ENCODE measurements at regions not wholly inside any gene's neighbourhood (a gene's known extent, or its start where the extent isn't known, plus 50 kb on each side); places are given as distances from the start of the nearest gene placed in this dataset.
"Not testable (repeated sequence)": the region's sequence is repeated elsewhere in the genome, so short reads cannot be mapped to it uniquely, and the experiment has no call there.

DNA sequence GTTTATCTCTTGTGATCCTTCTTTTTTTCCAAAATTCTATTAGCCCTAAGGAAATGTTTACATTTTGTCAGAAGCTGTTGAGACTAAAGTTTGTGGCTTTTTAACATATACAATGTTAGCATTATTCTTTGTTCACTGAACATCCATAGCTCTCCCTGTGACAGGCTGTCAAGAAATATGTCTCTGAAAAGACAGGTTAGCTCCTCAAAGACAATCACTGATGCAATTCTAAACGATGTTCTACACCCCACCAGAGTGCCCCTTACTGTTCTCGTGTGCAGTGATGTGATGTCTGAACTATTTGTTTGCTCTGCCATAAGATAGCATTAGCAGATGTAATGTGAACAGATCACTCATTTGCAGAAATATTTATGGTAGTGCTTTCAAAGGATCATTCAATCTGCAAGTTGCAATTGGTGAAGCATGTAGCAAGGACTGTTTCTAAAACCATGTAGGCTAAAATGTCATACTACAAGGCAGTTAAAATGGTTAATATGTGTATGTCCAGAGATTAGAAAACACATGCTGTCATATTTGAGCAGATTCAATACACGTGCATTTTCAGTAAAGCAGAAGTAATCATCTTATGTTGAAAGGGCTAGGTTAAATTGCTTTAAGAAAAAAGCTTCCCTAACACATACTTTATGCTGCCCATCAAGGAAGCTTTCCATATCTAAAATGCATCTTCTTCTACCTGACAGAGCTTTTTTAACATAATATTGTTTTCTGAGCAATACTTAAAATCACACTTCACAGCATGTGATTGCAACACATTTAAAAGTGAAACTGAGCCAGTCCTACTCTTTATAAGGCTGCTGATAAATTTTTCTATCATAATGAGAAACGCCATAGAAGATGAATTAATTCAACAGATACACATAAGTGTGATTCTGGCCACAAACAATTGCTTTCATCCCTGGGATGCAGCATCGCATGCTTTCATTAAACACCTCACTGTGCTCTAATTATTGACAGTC lies 285.7 kb upstream of the UBE2E3 start:
- no peak for DNase-seq

DNA sequence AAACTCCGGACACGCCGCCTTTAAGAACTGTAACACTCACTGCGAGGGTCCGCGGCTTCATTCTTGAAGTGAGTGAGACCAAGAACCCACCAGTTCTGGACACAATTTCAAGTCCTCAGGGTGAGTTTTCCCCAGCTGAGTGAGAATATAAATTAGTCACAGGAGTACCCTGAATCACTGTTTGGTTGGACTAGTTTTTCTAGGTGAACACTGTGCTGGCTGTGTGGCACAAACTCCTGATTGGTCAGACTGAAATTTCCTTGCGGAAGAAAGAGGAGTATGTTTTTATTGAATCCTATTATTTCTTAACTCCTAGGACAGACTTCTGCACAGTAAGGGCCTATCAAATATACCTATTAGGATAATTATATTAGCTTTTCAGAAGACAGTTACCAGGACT lies 288.1 kb upstream of the UBE2E3 start:
- DNase-seq, result no peak

DNA sequence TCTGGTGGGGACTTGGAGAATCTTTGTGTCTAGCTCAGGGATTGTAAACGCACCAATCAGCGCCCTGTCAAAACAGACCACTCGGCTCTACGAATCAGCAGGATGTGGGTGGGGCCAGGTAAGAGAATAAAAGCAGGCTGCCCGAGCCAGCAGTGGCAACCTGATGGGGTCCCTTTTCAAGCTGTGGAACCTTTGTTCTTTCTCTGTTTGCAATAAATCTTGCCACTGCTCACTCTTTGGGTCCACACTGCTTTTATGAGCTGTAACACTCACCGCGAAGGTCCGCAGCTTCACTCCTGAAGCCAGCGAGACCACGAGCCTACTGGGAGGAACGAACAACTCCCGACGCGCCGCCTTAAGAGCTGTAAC lies 288.6 kb upstream of the UBE2E3 start:
- not testable (repeated sequence) for DNase-seq

DNA sequence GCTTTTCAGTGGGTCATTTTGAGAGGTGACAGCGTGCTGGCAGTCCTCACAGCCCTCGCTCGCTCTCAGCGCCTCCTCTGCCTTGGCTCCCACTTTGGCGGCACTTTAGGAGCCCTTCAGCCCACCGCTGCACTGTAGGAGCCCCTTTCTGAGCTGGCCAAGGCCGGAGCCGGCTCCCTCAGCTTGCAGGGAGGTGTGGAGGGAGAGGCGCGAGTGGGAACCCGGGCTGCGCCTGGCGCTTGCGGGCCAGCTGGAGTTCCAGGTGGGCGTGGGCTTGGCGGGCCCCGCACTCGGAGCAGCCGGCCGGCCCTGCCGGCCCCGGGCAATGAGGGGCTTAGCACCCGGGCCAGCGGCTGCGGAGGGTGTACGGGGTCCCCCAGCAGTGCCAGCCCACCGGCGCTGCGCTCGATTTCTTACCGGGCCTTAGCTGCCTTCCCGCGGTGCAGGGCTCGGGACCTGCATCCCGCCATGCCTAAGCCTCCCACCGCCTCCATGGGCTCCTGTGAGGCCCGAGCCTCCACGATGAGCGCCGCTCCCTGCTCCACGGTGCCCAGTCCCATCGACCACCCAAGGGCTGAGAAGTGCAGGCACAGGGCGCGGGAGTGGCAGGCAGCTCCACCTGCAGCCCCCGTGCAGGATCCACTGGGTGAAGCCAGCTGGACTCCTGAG lies 289.1 kb upstream of the UBE2E3 start:
- DNase-seq, result not testable (repeated sequence)

DNA sequence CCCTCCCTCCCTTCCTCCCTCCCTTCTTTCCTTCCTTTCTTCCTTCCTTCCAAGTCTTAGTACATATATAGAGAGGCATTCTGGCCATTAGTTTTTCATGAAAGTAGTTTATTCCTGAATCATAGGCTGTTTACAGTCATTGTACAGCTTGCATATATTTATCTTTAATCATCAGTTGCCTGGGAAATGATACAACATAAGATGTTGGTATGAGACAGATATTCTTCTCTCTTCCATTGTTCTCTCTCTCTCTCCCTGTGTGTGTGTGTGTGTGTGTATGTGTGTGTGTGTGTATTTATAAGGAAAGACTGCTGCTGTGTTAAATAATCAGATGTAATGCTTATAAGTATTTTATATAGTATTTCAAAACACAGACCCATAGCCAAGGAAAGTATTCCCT lies 289.8 kb upstream of the UBE2E3 start:
- no peak for DNase-seq

DNA sequence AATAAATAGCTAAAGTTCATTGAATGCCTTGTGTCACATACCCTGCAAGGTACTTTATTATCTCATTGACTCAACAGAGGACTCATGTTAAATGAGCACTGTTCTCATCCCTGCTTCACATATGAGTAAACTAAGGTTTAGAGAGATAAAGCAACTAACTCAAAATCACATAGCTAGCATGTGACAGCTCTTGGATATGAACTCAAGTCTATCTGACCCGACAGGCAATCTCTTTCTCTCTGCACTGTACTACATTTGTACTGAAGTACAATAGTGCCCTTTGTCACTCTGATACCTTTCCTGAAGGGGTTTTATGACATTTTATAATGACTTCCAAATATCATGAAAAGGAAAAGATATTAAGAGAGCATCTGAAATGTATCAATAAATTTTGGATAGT lies 297.5 kb upstream of the UBE2E3 start:
- DNase-seq, result no peak

DNA sequence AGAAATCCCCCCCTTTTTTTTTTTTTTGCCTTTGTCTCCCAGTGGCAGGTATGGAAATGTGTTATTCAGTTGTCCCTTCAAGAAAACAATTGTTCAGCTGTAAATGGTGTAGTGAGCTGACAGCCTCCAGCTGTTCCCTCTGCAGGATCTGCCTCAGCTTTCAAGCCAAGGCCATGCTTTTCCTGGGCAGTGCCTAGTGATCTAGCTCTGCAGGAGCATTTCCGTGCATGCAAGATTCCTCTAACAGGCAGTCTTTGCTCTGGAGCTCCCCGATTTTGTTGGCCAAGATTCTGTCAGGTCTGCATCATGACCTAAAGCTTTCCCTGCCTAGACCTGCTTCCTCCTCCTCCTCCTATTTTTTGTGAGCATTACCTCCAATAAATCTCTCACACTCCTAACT lies 300.7 kb upstream of the UBE2E3 start:
- no peak for DNase-seq

DNA sequence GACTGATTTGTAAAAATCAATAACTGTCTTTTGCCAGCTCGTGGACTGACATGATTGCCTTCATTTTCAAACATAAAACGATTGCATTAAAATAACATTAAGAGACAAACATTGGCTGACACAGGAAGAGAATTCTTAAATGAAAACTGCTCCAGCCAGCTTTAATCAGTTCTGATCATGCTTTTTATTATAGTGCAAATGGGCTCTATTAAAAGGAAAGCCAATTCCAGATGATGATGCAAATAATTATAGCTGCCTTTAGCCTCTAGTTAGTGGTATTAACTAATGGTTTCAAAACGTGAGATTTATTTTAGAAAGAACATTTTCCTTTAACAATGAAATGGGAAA lies 301.8 kb upstream of the UBE2E3 start:
- no peak for DNase-seq

DNA sequence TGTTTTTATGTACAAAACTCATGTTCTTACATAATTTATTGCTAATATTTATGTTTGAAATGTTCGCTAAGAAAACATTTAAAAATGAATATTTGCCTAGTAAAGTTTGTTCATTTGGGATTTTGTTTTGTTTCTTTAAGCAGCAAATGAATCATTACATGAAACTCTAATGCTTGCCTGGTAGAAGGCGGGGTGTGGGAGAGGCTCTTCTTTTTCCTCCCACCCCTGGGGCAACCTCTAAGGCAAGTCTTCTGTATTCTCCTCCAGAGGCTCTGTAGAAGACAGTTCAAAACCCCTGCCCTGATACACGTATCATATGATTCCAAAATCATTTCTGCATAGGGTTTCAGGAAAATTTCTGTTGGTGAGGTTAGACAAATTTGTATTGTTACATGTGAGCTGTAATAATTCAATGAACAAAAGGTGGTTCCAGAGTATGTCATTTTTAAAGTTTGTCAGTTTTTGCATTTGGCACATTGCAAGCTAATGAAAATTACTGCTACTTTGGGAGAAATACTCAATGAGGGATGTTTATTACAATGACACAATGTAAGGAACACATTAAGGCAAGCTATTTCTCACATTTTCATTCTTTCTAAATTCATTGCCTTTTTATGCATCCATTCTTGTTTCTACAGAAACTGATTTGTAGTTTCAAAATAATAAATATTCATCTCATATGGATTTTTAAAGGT lies 302.3 kb upstream of the UBE2E3 start:
- DNase-seq, result no peak

DNA sequence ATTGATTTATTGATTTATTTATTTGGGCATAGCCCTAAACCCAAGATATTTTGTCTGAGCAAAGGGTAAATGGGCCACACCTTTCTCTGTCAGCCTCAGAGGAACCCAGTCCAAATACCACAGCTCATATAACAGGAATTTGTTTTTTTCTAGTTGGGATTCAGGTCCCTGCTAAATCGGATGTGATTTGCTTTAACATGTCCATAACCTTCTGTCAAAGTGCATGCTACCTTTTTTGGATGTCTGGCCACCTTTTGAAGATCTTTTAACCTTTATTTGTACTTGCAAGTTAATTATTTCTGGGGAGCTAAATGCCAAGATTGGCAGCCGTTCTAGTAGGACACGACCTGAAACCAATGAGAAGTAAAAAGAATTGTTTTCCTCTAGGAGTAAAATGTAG lies 303.2 kb upstream of the UBE2E3 start:
- DNase-seq, result no peak

DNA sequence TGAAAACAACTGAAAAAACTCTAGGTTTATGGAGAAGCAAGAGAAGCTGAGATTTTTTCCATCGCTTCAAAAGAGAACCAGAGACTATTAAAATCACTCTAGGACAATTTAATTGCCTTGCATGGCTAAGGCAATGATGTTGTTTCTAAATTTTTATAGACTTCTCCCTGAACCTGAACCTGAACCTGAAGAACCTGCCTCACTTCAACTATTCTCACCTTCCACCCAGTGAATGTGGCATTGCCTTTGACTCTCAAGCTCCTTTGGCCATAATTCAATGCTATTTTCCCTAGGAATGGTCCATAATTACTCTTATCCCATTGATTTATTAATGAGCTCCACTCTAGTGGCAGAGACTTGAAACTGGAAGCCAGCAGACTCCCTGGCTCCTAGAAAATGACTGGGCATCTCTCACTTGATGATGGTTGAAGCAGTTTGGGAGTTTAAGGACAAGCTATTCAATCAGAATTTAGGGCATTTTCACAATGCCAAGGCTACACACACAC lies 303.8 kb upstream of the UBE2E3 start:
- DNase-seq, result no peak

DNA sequence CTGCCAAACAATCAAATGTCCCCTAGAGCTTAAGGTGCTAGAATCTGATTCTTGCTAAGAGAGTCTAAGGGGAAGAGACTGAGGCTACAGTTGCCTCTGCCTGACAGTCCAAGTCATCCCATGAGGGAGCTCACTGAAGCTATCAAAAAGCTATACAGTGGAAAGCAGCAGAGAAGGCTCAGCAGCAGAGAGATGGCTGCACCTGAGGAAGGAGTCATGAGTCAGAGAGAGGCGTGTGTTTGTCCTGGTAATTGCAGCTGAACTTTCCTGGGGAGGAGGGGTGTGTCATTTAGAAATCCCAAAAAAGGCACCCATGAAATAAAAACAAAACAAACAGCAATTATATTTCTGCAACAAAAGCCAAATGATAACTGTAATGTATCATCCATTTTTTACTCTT lies 305.2 kb upstream of the UBE2E3 start:
- DNase-seq, result no peak

DNA sequence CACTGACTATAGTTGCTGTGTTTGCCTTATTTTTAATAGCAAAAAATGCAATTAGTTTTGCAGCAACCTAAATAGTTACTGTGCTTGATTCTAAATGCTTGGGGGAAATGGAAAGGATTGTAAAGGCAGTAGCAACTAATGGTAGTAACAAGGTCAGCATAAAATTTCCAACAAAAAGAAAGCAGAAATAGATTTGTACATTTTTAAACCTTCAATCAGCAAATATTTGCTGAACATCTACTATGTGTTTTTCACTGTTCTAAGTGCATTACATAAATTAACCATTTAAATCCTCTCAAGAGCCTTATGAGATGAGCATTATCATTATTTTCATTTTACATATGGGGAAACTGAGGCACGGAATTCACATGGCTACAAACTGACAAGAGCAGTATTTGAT lies 308.0 kb upstream of the UBE2E3 start:
- no peak for DNase-seq

DNA sequence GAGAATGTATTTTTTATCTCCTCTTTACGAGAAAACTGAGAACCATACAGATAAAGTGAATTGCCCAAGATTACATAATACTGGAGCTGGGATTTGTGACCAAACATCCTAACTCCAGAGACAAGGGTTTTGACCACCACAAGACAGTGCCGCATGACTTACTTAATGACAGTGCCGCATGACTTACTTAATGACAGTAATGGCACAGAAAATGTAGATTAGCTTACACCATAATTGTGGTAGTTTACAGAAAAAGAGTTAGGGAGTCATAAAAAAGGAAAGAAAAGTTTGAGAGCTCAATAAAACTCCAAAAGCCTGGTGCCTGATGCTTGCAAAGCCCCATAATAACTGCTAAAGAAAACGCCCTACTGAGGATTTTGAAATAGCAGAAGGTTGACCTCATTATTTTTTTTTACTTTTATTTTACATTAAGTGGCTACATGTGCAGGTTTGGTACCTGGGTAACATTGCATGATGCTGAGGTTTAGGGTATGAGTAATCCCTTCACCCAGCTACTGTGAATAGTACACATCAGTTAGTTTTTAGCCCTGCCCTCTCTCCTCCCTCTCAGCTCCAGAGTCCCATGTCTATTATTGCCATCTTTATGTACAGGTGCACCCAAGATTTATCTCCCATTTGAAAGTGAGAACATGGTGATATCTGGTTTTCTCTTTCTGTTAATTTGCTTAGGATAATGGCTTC lies 310.0 kb upstream of the UBE2E3 start:
- DNase-seq, result no peak

DNA sequence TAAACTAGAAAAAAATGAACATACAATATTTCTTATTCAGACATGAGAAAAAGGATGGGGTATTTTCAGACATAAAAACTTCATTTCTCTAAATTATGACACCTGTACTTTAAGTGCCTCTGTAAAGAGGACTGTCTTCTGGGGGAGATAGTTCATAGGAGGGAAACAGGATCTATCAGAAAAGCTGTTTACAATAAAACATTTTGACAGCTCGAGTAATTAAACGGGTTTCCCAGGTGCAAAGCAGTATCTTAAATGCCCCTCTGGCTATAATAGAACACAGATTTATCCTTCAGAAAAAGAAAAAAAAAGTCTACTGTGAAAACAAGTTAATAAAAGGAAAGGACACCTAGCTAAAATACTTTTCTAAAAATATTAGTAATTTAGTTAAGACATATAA lies 311.4 kb upstream of the UBE2E3 start:
- no peak for DNase-seq

DNA sequence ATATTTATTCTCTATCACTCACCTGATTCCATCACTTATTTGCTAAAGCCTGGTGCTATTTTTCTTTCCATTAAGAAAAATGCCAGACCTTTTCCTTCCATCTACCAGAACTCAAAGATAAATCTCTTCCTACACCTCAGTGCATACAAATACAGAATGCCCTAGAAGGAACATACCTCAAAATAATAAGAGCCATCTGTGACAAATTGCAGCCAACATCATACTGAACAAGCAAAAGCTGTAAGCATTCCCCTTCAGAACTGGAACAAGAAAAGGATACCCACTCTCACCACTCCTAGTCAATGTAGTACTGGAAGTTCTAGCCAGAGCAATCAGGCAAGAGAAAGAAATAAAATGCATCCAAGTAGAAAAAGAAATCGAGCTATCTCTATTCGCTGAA lies 315.9 kb upstream of the UBE2E3 start:
- no peak for DNase-seq

DNA sequence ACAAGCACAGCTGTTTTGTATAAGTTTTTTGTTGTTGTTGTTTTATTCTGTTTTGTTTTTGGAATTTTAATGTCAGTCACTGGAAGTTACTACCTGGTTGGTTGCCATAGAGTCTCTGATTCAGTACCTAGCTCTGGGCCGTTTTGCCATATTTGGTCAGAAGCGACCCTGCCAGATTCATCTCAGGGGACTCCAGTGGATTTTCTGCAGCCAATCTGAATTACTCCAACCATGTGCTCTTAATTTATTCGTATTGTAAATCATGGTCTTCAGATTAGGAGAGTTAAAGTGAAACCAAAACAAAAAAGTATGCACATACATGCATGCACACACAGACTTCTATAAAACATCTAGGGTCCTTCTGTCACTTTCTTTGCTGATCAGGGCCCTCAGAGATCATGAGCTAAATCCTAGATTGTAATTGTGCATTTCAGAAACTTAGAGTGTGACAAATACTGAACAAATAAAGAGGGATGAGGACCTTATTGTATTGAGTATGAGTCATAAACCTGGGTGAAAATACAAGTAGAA lies 317.4 kb upstream of the UBE2E3 start:
- no peak for DNase-seq

DNA sequence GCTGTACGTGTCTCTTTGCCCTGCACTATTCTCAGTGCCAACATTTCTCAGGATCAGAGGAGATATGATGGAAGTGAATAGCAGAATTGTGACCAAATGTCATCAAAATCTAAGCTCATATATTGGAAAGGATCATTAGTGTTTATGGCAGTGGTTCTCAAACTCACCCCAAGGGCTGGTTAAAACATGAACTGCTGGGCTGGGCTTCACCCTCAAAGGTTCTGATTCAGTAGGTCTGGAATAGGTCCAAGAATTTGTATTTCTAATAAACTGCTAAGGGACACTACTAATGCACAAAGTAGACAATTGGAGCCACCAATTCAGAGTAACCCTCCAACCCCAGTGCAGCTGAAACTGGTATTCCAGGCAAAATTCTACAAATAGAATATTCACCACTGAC lies 317.9 kb upstream of the UBE2E3 start:
- no peak for DNase-seq

DNA sequence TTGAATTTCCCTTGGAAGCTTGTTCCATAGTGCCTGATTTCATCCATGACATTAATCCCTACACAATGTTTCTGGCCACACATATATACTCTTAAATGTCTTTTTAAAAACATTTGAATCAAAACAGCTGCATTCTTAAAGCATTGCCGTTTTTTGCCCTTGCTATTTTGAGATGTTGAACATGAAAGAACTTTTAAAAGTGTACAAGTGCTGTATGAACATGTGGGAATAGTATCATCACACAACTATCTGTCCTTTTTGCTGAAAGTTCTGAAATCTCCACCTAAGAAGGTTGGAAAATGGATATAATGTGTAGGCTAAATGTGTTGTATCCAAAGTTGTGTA lies 318.7 kb upstream of the UBE2E3 start:
- no peak for DNase-seq

DNA sequence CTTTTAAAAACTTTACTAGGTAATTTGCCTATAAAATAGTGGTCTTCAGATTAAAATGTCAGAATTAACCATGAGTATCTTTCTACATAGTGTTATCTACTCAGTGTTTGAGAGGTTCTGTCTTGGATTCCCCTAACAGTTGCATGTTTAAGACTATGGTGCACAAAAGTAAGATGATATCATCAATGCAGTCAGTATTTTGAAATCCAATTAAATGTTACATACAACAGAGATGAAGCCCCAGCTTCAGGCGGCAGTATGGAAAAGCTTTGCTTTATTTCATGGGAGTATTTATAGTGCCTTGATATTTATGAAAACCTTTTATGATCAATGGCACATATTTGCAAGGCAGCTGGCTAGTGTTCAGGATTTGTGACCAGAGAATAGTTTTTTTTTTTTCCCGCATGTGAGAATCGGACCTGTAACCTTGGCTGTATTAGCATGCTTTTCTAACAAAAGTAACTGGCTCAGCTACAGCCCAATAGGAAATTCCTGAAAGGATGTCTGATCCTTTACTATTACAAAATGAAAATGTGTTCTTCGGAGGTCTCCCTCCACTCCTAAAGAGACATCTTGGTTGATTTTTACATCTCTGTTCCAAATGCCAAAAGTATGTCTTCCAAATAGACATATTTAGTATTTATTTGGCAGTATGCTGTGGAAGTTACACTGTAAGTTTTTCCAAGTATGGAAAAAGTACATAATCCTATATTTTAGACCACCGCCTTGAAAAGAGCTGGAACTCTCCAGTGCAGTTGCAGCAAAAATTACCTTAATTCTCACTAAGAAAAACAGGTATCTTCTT lies 319.3 kb upstream of the UBE2E3 start:
- no peak for DNase-seq

DNA sequence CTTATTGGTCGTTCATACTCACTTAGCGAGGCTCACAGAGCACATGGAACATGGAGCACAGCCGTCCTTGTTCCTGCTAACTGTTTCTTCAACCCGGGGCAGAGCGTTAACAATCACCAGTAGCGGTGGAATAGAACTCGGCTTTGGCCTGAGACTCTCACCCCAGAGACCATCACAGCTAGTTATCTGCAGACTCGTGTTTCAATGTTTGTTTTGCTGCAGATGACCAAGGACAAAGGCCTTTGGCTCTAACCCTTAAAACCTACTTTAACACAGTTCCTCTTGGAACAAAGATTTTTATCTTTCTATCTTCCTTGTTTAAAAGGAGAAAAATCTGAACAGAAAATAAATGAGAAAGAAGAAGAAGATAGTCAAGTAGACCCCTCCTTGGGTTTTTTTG lies 320.2 kb upstream of the UBE2E3 start:
- DNase-seq, result no peak

DNA sequence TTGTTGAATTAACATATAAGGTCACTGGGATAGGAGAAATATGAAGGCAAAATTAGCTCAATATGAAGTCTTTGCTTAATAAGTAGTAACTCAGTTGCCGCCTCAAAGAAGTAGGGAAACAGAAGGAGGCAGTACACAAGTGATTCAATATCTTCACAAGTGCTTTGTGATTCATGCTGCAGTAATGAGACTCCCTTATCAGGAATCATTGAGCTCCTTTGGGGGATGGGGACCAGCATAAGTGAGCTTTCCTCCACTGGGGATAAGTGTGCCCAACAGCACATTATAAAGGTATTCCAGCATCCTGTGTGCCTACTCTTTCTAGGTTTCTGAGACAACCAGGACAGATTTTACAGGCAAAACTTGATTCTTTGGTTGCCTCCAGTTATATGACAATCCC lies 323.4 kb upstream of the UBE2E3 start:
- no peak for DNase-seq

Measured in CD4-positive, alpha-beta T cell treated with Interleukin-12 subunit alpha and Interleukin-12 subunit beta, for 1 hour (primary cell).